HCT116 (cell line): ENCODE measurements at regions not wholly inside any gene's neighbourhood (a gene's known extent, or its start where the extent isn't known, plus 50 kb on each side); places are given as distances from the start of the nearest gene placed in this dataset.

Source experiments
- ATAC-seq: fragments of 200-7000 bp; cut with Tn5 transposase; 2 replicates; pipeline ENCODE4 v1.9.1; 2020; ENCODE audit warnings: mild to moderate bottlenecking, moderate library complexity
- BruUV-seq: library from RNA; stranded (reverse); fragments of 400-500 nt; replicated peaks from 2 replicates; lab custom pipeline; 2021; lab: Mats Ljungman, UMichigan
- CTCF ChIA-PET: fragments of 300-600 bp; sonication (Branson Sonifier 250); formaldehyde crosslinking; loops from one replicate; lab custom pipeline; 2021; ENCODE audit warnings: antibody characterized with exemption; lab: Charles Lee
- POLR2A ChIA-PET: fragments of 300-600, 350-600 bp; sonication (Branson Sonifier 250); formaldehyde crosslinking; loops from one replicate; lab custom pipeline; 2021; ENCODE audit warnings: antibody characterized with exemption; lab: Charles Lee
- RAD21 ChIA-PET, 2 experiments: fragments of 300-600 bp; sonication (Branson Sonifier 250); formaldehyde crosslinking; loops; one replicate each; lab custom pipeline; 2023; ENCODE audit warnings: low total read pairs in 2 of 2; ENCODE audit not compliant: uncharacterized antibody in 2 of 2, unreplicated experiment in 2 of 2, low non-redundant PET in 1 of 2; lab: Charles Lee
- DNase-seq: peaks from one replicate; pipeline ENCODE4 v3.0.0-alpha.2; 2010; ENCODE audit warnings: low read depth, low spot score
- H2AFZ ChIP-seq: fragments of 200-600 bp; shearing (Covaris generic), sonication (generic); 2 replicates; pipeline ENCODE4 v1.6.1; 2017; ENCODE audit warnings: low read depth, mixed run types, mixed read lengths, antibody characterized with exemption, low read length; ENCODE audit not compliant: poor library complexity, severe bottlenecking
- H3K27ac ChIP-seq: 2 replicates; pipeline ENCODE4 v1.5.1; 2012; ENCODE audit warnings: low read depth, low read length
- H3K27me3 ChIP-seq: fragments of 200-600 bp; sonication (generic); 2 replicates; pipeline ENCODE4 v1.6.1; 2016; ENCODE audit warnings: mixed run types, low read length, mixed read lengths; ENCODE audit not compliant: insufficient read depth
- H3K36me3 ChIP-seq, 2 experiments: fragments of 200-500 bp in 1 of 2; fragments of 200-600 bp in 1 of 2; sonication (Bioruptor generic) in 1 of 2; sonication (generic) in 1 of 2; 2 replicates each; pipeline versions ENCODE4 v1.5.1 to v1.6.1; 2014 to 2016; ENCODE audit warnings: low read length in 2 of 2, inconsistent platforms in 1 of 2, mixed read lengths in 1 of 2, mixed run types in 1 of 2; ENCODE audit not compliant: insufficient read depth in 2 of 2, control insufficient read depth in 1 of 2
- H3K4me1 ChIP-seq, 2 experiments: fragments of 200-600 bp in 1 of 2; sonication (generic) in 1 of 2; 2 replicates each; pipeline versions ENCODE4 v1.5.1 to v1.6.1; 2012 to 2017; ENCODE audit warnings: low read length in 2 of 2, inconsistent platforms in 1 of 2, mild to moderate bottlenecking in 1 of 2, mixed read lengths in 1 of 2, mixed run types in 1 of 2, moderate library complexity in 1 of 2; ENCODE audit not compliant: insufficient read depth in 2 of 2, control insufficient read depth in 1 of 2
- H3K4me2 ChIP-seq: fragments of 200-600 bp; sonication (generic); 2 replicates; pipeline ENCODE4 v1.6.1; 2017; ENCODE audit warnings: mixed run types, low read length, mixed read lengths
- H3K4me3 ChIP-seq, 2 experiments: fragments of 200-600 bp in 1 of 2; sonication (generic) in 1 of 2; replicated peaks in 1 of 2; 2 replicates each; pipeline ENCODE4 v1.5.1; 2011 to 2016; ENCODE audit warnings: low read length in 2 of 2, control low read depth in 1 of 2, low read depth in 1 of 2, mild to moderate bottlenecking in 1 of 2, mixed read lengths in 1 of 2, mixed run types in 1 of 2
- H3K79me2 ChIP-seq: fragments of 200-600 bp; sonication (generic); 2 replicates; pipeline ENCODE4 v1.6.1; 2017; ENCODE audit warnings: mild to moderate bottlenecking, mixed run types, low read length, moderate library complexity, mixed read lengths; ENCODE audit not compliant: insufficient read depth
- H3K9ac ChIP-seq: fragments of 200-600 bp; sonication (generic); 2 replicates; pipeline ENCODE4 v1.6.1; 2016; ENCODE audit warnings: low read length, mixed read lengths
- H3K9me2 ChIP-seq: fragments of 200-600 bp; sonication (generic), shearing (Covaris generic); 2 replicates; pipeline ENCODE4 v1.6.1; 2017; ENCODE audit warnings: mixed run types, mild to moderate bottlenecking, moderate library complexity; ENCODE audit not compliant: insufficient read depth
- H3K9me3 ChIP-seq, 2 experiments: fragments of 200-500 bp in 1 of 2; fragments of 200-600 bp in 1 of 2; sonication (Bioruptor generic) in 1 of 2; sonication (generic) in 1 of 2; 2 replicates each; pipeline ENCODE4 v1.6.1; 2014 to 2017; ENCODE audit warnings: low read length in 2 of 2, mixed read lengths in 2 of 2, inconsistent platforms in 1 of 2, low read depth in 1 of 2, mild to moderate bottlenecking in 1 of 2, mixed run types in 1 of 2, moderate library complexity in 1 of 2; ENCODE audit not compliant: control insufficient read depth in 1 of 2, insufficient read depth in 1 of 2
- H4K20me1 ChIP-seq: fragments of 200-600 bp; sonication (generic), shearing (Covaris generic); 2 replicates; pipeline ENCODE4 v1.6.1; 2017; ENCODE audit warnings: mixed run types, mild to moderate bottlenecking, moderate library complexity; ENCODE audit not compliant: insufficient read depth
- ATF3 ChIP-seq: IDR thresholded peaks from 2 replicates; pipeline ENCODE4 v1.6.1; 2012
- CBX3 ChIP-seq: IDR thresholded peaks from 2 replicates; pipeline ENCODE4 v1.6.1; 2012; ENCODE audit warnings: low read depth
- CEBPB ChIP-seq: IDR thresholded peaks from 2 replicates; pipeline ENCODE4 v1.6.1; 2012; ENCODE audit warnings: low read depth
- ELF1 ChIP-seq: IDR thresholded peaks from 2 replicates; pipeline ENCODE4 v1.6.1; 2012; ENCODE audit warnings: low read depth, borderline replicate concordance
- EZH2phosphoT487 ChIP-seq: fragments of 200-600 bp; IDR thresholded peaks from 2 replicates; pipeline ENCODE4 v1.6.1; 2018; ENCODE audit warnings: antibody characterized with exemption, borderline replicate concordance
- FOSL1 ChIP-seq: IDR thresholded peaks from 2 replicates; pipeline ENCODE4 v1.6.1; 2012; ENCODE audit warnings: low read depth
- JUND ChIP-seq: IDR thresholded peaks from 2 replicates; pipeline ENCODE4 v1.6.1; 2012
- RAD21 ChIP-seq: IDR thresholded peaks from 2 replicates; pipeline ENCODE4 v1.6.1; 2012; ENCODE audit warnings: low read depth, mild to moderate bottlenecking
- SP1 ChIP-seq: IDR thresholded peaks from 2 replicates; pipeline ENCODE4 v1.6.1; 2012; ENCODE audit warnings: low read depth
- SRF ChIP-seq: IDR thresholded peaks from 2 replicates; pipeline ENCODE4 v1.6.1; 2012; ENCODE audit warnings: low read depth
- TCF7L2 ChIP-seq: IDR thresholded peaks from 2 replicates; pipeline ENCODE4 v1.7.0; 2011; ENCODE audit warnings: borderline replicate concordance, inconsistent platforms; ENCODE audit not compliant: insufficient read depth, insufficient read length; ENCODE audit errors: extremely low read depth
- YY1 ChIP-seq: IDR thresholded peaks from 2 replicates; pipeline ENCODE4 v1.6.1; 2011; ENCODE audit warnings: low read length, low read depth, moderate library complexity, mild to moderate bottlenecking; ENCODE audit not compliant: insufficient replicate concordance; ENCODE audit errors: extremely low read depth
- ZFX ChIP-seq: fragments of 450-650 bp; IDR thresholded peaks from 2 replicates; pipeline ENCODE4 v1.6.1; 2017
- intact Hi-C: fragments of 100-400 bp; cut with micrococcal nuclease; formaldehyde crosslinking; loops from 2 replicates; pipeline ENCODE4 v1.10.0; 2022
- TF ChIP-seq, protein P1 (sequence below): IDR thresholded peaks from 2 replicates; pipeline ENCODE4 v1.6.1; 2012
- TF ChIP-seq, protein P2 (sequence below): IDR thresholded peaks from 2 replicates; pipeline ENCODE4 v1.6.1; 2011; ENCODE audit warnings: mild to moderate bottlenecking, low read length, moderate library complexity; ENCODE audit not compliant: insufficient replicate concordance; ENCODE audit errors: extremely low read depth

GRCh38 chr14:53517270-53517960 is 364.3 kb upstream of the DDHD1 start:
- ChIA-PET CTCF (no interaction called here), RAD21 (no interaction called here), POLR2A (no interaction called here)
- ATAC-seq (no peak), DNase-seq (no peak)
- Histone ChIP-seq H3K27ac (no peak overlapping the region), H4K20me1 (no peaks in the 10 kb centered on the region), H2AFZ (no peak overlapping the region), H3K79me2 (no peaks in the 10 kb centered on the region), H3K36me3 (no peaks in the 10 kb centered on the region), H3K27me3 (no peaks in the 10 kb centered on the region), H3K9ac (no peak overlapping the region), H3K4me3 (no peak overlapping the region), H3K9me2 (no peaks in the 10 kb centered on the region), H3K4me1 (peaks cover 0 to 10% of the 10 kb centered on the region in 2 experiments; a peak in 1 of 4 replicates), H3K4me2 (no peak overlapping the region), H3K9me3 (peaks cover 0 to 2% of the 10 kb centered on the region in 2 experiments; a peak in 1 of 4 replicates)
- no peak for TF ChIP-seq CEBPB
- no peak for TF ChIP-seq SRF
- no peak for TF ChIP-seq RAD21
- no peak for TF ChIP-seq ZFX
- TF ChIP-seq, protein P1, sequence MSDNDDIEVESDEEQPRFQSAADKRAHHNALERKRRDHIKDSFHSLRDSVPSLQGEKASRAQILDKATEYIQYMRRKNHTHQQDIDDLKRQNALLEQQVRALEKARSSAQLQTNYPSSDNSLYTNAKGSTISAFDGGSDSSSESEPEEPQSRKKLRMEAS, result no peak
- no peak for TF ChIP-seq ELF1
- no peak for TF ChIP-seq SP1
- no peak for TF ChIP-seq ATF3
- intact Hi-C loops, result no loop called here
- BruUV-seq, result no TSS peak

GRCh38 chr14:53516261-53516774 is 363.2 kb upstream of the DDHD1 start:
- Histone ChIP-seq H3K9me2 (no peaks in the 10 kb centered on the region), H4K20me1 (no peaks in the 10 kb centered on the region), H3K4me3 (no peak overlapping the region), H3K79me2 (no peaks in the 10 kb centered on the region), H3K4me1 (peaks cover 0 to 10% of the 10 kb centered on the region in 2 experiments; a peak in 1 of 4 replicates), H3K9ac (no peak overlapping the region), H3K27ac (no peak overlapping the region), H3K4me2 (no peak overlapping the region), H2AFZ (no peak overlapping the region), H3K27me3 (no peaks in the 10 kb centered on the region)
- ChIA-PET POLR2A (no interaction called here), RAD21 (no interaction called here)
- no TSS peak for BruUV-seq
- DNase-seq, result no peak
- intact Hi-C loops, result no loop called here
- TF ChIP-seq CBX3 (no peak), FOSL1 (no peak), TCF7L2 (no peak), JUND (no peak), EZH2phosphoT487 (no peak), ATF3 (no peak), SP1 (no peak), YY1 (no peak), ELF1 (no peak), RAD21 (no peak), CEBPB (no peak)
- TF ChIP-seq, protein P2, sequence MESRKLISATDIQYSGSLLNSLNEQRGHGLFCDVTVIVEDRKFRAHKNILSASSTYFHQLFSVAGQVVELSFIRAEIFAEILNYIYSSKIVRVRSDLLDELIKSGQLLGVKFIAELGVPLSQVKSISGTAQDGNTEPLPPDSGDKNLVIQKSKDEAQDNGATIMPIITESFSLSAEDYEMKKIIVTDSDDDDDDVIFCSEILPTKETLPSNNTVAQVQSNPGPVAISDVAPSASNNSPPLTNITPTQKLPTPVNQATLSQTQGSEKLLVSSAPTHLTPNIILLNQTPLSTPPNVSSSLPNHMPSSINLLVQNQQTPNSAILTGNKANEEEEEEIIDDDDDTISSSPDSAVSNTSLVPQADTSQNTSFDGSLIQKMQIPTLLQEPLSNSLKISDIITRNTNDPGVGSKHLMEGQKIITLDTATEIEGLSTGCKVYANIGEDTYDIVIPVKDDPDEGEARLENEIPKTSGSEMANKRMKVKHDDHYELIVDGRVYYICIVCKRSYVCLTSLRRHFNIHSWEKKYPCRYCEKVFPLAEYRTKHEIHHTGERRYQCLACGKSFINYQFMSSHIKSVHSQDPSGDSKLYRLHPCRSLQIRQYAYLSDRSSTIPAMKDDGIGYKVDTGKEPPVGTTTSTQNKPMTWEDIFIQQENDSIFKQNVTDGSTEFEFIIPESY, result no peak
- TF ChIP-seq, protein P1, result no peak
- TF ChIP-seq, all 23 proteins: peak for 0
- CTCF ChIA-PET, result no interaction called here
- H3K36me3 ChIP-seq, result no peaks in the 10 kb centered on the region
- H3K9me3 ChIP-seq, result no peaks in the 10 kb centered on the region
- no peak for ATAC-seq
